ENCODE measurements at regions not wholly inside any gene's neighbourhood (a gene's known extent, or its start where the extent isn't known, plus 50 kb on each side); places are given as distances from the start of the nearest gene placed in this dataset.

DNA sequence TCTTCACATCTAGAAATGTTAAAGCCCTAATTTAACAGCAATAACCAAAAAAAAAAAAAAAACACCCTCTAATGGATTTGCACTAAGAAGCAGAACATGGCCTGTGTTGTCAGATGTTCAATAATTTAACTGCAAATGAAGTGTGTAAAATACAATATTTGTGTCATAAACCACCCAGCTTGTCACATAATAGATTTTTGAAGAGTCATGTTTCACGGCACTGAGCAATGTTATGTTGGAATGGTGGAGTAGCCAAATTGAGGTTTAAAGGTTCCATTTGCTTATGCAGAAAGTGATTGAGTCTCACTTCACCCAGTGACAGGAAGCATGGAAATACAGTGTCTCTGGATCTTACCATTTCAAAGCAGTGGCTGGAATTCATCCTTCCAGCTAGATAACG is 173.2 kb upstream of the XYLT1 start (continued):
- TF ChIP-seq ZNF433 (tag by site-specific recombination; IDR thresholded peaks at IDR 0.05; ENCODE audit: low read depth), result no peak
- TF ChIP-seq, protein P1, sequence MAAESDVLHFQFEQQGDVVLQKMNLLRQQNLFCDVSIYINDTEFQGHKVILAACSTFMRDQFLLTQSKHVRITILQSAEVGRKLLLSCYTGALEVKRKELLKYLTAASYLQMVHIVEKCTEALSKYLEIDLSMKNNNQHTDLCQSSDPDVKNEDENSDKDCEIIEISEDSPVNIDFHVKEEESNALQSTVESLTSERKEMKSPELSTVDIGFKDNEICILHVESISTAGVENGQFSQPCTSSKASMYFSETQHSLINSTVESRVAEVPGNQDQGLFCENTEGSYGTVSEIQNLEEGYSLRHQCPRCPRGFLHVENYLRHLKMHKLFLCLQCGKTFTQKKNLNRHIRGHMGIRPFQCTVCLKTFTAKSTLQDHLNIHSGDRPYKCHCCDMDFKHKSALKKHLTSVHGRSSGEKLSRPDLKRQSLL (tag by site-specific recombination; IDR thresholded peaks at IDR 0.05), result no peak
- no peak for TF ChIP-seq KLF8 (tag by site-specific recombination; IDR thresholded peaks at IDR 0.05)
- TF ChIP-seq ZNF510 (tag by site-specific recombination; IDR thresholded peaks at IDR 0.05; ENCODE audit: insufficient replicate concordance), result no peak
- no peak for TF ChIP-seq ZNF174 (tag by site-specific recombination; IDR thresholded peaks at IDR 0.05)
- TF ChIP-seq ZNF394 (tag by site-specific recombination; IDR thresholded peaks at IDR 0.05; ENCODE audit: borderline replicate concordance), result no peak
- no peak for TF ChIP-seq ZNF514 (tag by site-specific recombination; IDR thresholded peaks at IDR 0.05)
- no peak for TF ChIP-seq ZNF155 (tag by site-specific recombination; IDR thresholded peaks at IDR 0.05)
- TF ChIP-seq, protein P2, sequence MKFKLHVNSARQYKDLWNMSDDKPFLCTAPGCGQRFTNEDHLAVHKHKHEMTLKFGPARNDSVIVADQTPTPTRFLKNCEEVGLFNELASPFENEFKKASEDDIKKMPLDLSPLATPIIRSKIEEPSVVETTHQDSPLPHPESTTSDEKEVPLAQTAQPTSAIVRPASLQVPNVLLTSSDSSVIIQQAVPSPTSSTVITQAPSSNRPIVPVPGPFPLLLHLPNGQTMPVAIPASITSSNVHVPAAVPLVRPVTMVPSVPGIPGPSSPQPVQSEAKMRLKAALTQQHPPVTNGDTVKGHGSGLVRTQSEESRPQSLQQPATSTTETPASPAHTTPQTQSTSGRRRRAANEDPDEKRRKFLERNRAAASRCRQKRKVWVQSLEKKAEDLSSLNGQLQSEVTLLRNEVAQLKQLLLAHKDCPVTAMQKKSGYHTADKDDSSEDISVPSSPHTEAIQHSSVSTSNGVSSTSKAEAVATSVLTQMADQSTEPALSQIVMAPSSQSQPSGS (tag by site-specific recombination; IDR thresholded peaks at IDR 0.05; ENCODE audit: low read depth), result no peak
- TF ChIP-seq ZNF311 (tag by site-specific recombination; IDR thresholded peaks at IDR 0.05; ENCODE audit: borderline replicate concordance), result no peak

DNA sequence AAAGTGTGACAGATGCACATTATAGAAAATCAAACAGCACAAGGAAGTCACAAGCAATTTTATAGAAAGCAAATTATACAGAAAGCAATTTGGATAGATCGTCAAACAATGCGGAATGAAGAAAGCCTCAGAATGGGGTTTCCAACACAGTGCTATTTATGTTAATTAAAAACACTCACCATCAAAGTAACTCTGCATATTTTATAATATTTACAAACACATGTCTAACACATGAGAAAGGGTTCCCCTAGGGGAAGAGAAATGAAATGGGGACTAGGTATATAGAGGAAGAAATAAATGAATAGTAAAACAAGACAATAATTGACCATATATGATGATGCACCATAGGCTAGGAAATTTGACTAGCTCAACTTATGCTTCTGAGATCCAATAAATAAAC is 171.2 kb upstream of the XYLT1 start:
- ChIA-PET CTCF (no interaction called here), POLR2A (no interaction called here)
- Histone ChIP-seq H3K4me3 (ENCODE audit: low read depth, low read length) (no peak overlapping the region), H3K4me1 (ENCODE audit: control insufficient read depth, insufficient read depth, low read length) (no peaks in the 10 kb centered on the region), H3K27ac (ENCODE audit: extremely low read depth, low read depth, low read length) (no peak overlapping the region), H3K36me3 (ENCODE audit: control insufficient read depth in 2 of 2, insufficient read depth in 1 of 2, low read length in 2 of 2) (no peaks in the 10 kb centered on the region), H3K9me3 (ENCODE audit: control insufficient read depth, insufficient read depth, low read depth, low read length) (no peaks in the 10 kb centered on the region)
- TF ChIP-seq SETDB1 (IDR thresholded peaks at IDR 0.05; ENCODE audit: insufficient read length, low read length) (no peak), ZNF404 (tag by site-specific recombination; IDR thresholded peaks at IDR 0.05) (no peak)

DNA sequence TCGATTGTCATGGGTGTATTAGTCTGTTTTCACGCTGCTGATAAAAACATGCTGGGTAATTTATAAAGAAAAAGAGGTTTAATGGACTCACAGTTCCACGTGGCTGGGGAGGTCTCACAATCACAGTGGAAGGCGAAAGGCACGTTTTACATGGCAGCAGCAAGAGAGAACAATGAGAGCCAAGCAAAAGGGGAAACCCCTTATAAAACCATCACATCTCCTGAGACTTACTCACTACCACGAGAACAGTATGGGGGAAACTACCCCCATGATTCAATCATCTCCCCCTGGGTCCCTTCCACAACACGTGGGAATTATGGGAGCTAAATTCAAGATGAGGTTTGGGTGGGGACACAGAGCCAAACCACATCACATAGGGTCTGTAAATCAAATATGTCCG is 167.4 kb upstream of the XYLT1 start:
- ChIA-PET CTCF (no interaction called here), POLR2A (no interaction called here)
- no peaks in the 10 kb centered on the region for H3K9me3 ChIP-seq (ENCODE audit: control insufficient read depth, insufficient read depth, low read depth, low read length)
- H3K36me3 ChIP-seq (ENCODE audit: control insufficient read depth in 2 of 2, insufficient read depth in 1 of 2, low read length in 2 of 2), result no peaks in the 10 kb centered on the region
- TF ChIP-seq ZNF114 (tag by site-specific recombination; IDR thresholded peaks at IDR 0.05), result no peak
- no peak for TF ChIP-seq ZNF280D (tag by site-specific recombination; IDR thresholded peaks at IDR 0.05)
- TF ChIP-seq, protein P3, sequence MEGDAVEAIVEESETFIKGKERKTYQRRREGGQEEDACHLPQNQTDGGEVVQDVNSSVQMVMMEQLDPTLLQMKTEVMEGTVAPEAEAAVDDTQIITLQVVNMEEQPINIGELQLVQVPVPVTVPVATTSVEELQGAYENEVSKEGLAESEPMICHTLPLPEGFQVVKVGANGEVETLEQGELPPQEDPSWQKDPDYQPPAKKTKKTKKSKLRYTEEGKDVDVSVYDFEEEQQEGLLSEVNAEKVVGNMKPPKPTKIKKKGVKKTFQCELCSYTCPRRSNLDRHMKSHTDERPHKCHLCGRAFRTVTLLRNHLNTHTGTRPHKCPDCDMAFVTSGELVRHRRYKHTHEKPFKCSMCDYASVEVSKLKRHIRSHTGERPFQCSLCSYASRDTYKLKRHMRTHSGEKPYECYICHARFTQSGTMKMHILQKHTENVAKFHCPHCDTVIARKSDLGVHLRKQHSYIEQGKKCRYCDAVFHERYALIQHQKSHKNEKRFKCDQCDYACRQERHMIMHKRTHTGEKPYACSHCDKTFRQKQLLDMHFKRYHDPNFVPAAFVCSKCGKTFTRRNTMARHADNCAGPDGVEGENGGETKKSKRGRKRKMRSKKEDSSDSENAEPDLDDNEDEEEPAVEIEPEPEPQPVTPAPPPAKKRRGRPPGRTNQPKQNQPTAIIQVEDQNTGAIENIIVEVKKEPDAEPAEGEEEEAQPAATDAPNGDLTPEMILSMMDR (tag by site-specific recombination; IDR thresholded peaks at IDR 0.05), result no peak
- no peak overlapping the region for H3K27ac ChIP-seq (ENCODE audit: extremely low read depth, low read depth, low read length)
- H3K4me1 ChIP-seq (ENCODE audit: control insufficient read depth, insufficient read depth, low read length), result no peaks in the 10 kb centered on the region
- no peak overlapping the region for H3K4me3 ChIP-seq (ENCODE audit: low read depth, low read length)
